ENCODE measurements at regions not wholly inside any gene's neighbourhood (a gene's known extent, or its start where the extent isn't known, plus 50 kb on each side); places are given as distances from the start of the nearest gene placed in this dataset.
A peak's percentile ranks its signal among the peaks of the same experiment; 100 is the strongest.

- Histone ChIP-seq H3K36me3 (ENCODE audit: control insufficient read depth in 2 of 2, insufficient read depth in 2 of 2, low read length in 1 of 2) (no peaks in the 10 kb centered on the region), H3K27ac (ENCODE audit: control insufficient read depth, insufficient read depth) (no peak overlapping the region), H3K9me3 (replicated peaks; ENCODE audit: control insufficient read depth, insufficient read depth, low read length) (no peaks in the 10 kb centered on the region), H3K4me1 (ENCODE audit: control insufficient read depth, insufficient read depth, low read length) (no peaks in the 10 kb centered on the region), H2AFZ (ENCODE audit: control insufficient read depth, low read depth, low read length) (no peak overlapping the region), H3K4me2 (ENCODE audit: control insufficient read depth, insufficient read depth) (no peak overlapping the region), H4K20me1 (ENCODE audit: control insufficient read depth, insufficient read depth) (no peaks in the 10 kb centered on the region), H3K27me3 (replicated peaks in 1 of 2; ENCODE audit: control insufficient read depth in 2 of 2, insufficient read depth in 2 of 2, low read length in 1 of 2) (no peaks in the 10 kb centered on the region), H3K9ac (ENCODE audit: control insufficient read depth, insufficient read depth, low read length) (no peak overlapping the region), H3K4me3 (no peak overlapping the region), H3K79me2 (ENCODE audit: control insufficient read depth, insufficient read depth, low read length) (no peaks in the 10 kb centered on the region)
- ChIA-PET POLR2A (interaction anchor here (0.5 kb wide), 1 partner anchor 54 kb away, joined by 3 read pairs; no protein-coding TSS in a partner anchor), RAD21 (ENCODE audit: unreplicated experiment) (no interaction called here), CTCF (interaction anchor here (0.7 to 1.4 kb wide), 2 partner anchors 11 to 15 kb away, joined by 3 to 6 read pairs; no protein-coding TSS in a partner anchor), SMC1A (ENCODE audit: uncharacterized antibody, unreplicated experiment) (interaction anchor here (0.6 to 2.2 kb wide), 4 partner anchors 11 to 81 kb away, joined by 3 to 5 read pairs (median 3); no protein-coding TSS in a partner anchor)
- no TSS peak for BruUV-seq (replicated peaks)
- no peak for DNase-seq (ENCODE audit: low read depth, low spot score)
- in situ Hi-C loops (cut with MboI) (loop anchor here (25.0 kb wide), 1 partner anchor 643 kb away; no protein-coding TSS in a partner anchor), intact Hi-C loops (cut with micrococcal nuclease; ENCODE audit: unreplicated experiment) (no loop called here)
- no peak for FAIRE-seq
- ATAC-seq, result no peak
- TF ChIP-seq ZBTB40 (IDR thresholded peaks at IDR 0.05; ENCODE audit: borderline replicate concordance) (peak; percentile 34; the same call in 1 of the 2 replicates), NRF1 (conservative IDR thresholded peaks at IDR 0.05; ENCODE audit: low read depth, low read length) (no peak)
These were observed 165.0 kb upstream of the HDAC9 start for GRCh38 chr7:18330548-18330947.

DNA sequence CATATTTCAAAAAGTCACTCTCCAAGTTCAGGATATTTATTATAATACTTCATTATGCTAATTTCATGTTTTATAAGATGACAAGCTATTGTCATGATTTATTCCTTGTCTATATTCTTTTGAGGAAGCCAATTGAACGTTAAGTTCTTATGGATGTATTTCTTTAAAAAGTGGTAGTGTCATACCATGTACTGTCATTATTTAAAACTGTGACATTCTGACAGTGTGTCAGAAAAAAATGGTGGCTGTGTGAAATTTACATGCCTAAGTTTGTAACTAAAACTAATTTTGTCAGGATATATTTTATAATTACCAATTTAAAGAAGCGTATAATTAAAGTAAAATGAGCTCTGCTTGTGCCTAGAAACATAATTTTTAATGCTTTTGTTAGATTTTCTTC lies 158.9 kb upstream of the HDAC9 start:
- intact Hi-C loops (cut with micrococcal nuclease; ENCODE audit: unreplicated experiment), result no loop called here
- Histone ChIP-seq H3K4me3 (no peak overlapping the region), H3K79me2 (ENCODE audit: control insufficient read depth, insufficient read depth, low read length) (no peaks in the 10 kb centered on the region), H3K4me2 (ENCODE audit: control insufficient read depth, insufficient read depth) (no peak overlapping the region), H3K27ac (ENCODE audit: control insufficient read depth, insufficient read depth) (no peak overlapping the region), H3K4me1 (ENCODE audit: control insufficient read depth, insufficient read depth, low read length) (no peaks in the 10 kb centered on the region), H3K27me3 (replicated peaks in 1 of 2; ENCODE audit: control insufficient read depth in 2 of 2, insufficient read depth in 2 of 2, low read length in 1 of 2) (no peaks in the 10 kb centered on the region), H3K9ac (ENCODE audit: control insufficient read depth, insufficient read depth, low read length) (no peak overlapping the region), H3K9me3 (replicated peaks; ENCODE audit: control insufficient read depth, insufficient read depth, low read length) (no peaks in the 10 kb centered on the region; the same call in 2 of the 3 replicates), H4K20me1 (ENCODE audit: control insufficient read depth, insufficient read depth) (no peaks in the 10 kb centered on the region), H3K36me3 (ENCODE audit: control insufficient read depth in 2 of 2, insufficient read depth in 2 of 2, low read length in 1 of 2) (no peaks in the 10 kb centered on the region), H2AFZ (ENCODE audit: control insufficient read depth, low read depth, low read length) (no peak overlapping the region)
- in situ Hi-C loops (cut with MboI), result loop anchor here (25.0 kb wide), 1 partner anchor 649 kb away; no protein-coding TSS in a partner anchor
- CTCF ChIA-PET, result interaction anchor here (0.7 to 1.0 kb wide), 4 partner anchors 14 to 630 kb away, joined by 3 read pairs; no protein-coding TSS in a partner anchor
- SMC1A ChIA-PET (ENCODE audit: uncharacterized antibody, unreplicated experiment), result interaction anchor here (1.2 to 1.4 kb wide), 2 partner anchors 15 kb away, joined by 3 to 4 read pairs; no protein-coding TSS in a partner anchor
- BruUV-seq (replicated peaks), result no TSS peak
- POLR2A ChIA-PET, result no interaction called here
- no peak for DNase-seq (ENCODE audit: low read depth, low spot score)
- no peak for ATAC-seq
- FAIRE-seq, result no peak
- no peak for TF ChIP-seq SREBF2 (IDR thresholded peaks at IDR 0.05; ENCODE audit: low read length)
- no peak for TF ChIP-seq JUND (IDR thresholded peaks at IDR 0.05; ENCODE audit: low read depth, low read length)
- TF ChIP-seq YBX1 (IDR thresholded peaks at IDR 0.05), result no peak
- no peak for TF ChIP-seq CREB1 (IDR thresholded peaks at IDR 0.05; ENCODE audit: low read depth)
- TF ChIP-seq E2F4 (IDR thresholded peaks at IDR 0.05; ENCODE audit: low read depth, low read length), result no peak
- no peak for TF ChIP-seq DPF2 (IDR thresholded peaks at IDR 0.05)
- no peak for TF ChIP-seq SMARCA5 (IDR thresholded peaks at IDR 0.05)
- no peak for TF ChIP-seq NFXL1 (IDR thresholded peaks at IDR 0.05; ENCODE audit: borderline replicate concordance)
- no peak for TF ChIP-seq MEF2B (IDR thresholded peaks at IDR 0.05; ENCODE audit: partially characterized antibody, poor library complexity, severe bottlenecking)
- no peak for TF ChIP-seq RAD51 (IDR thresholded peaks at IDR 0.05)
- TF ChIP-seq RBBP5 (conservative IDR thresholded peaks at IDR 0.05), result no peak
- TF ChIP-seq NFYB (IDR thresholded peaks at IDR 0.05; ENCODE audit: insufficient read depth, low read depth, low read length), result no peak
- TF ChIP-seq CHD4 (IDR thresholded peaks at IDR 0.05), result no peak
- WGBS (ENCODE audit: insufficient coverage, insufficient replicate concordance, low lambda C conversion rate, missing lambda C conversion rate), result 0% methylated on average over 2 of the region's 2 CpGs
- RAD21 ChIA-PET (ENCODE audit: unreplicated experiment), result no interaction called here
